Calu3 (cell line): ENCODE measurements at regions not wholly inside any gene's neighbourhood (a gene's known extent, or its start where the extent isn't known, plus 50 kb on each side); places are given as distances from the start of the nearest gene placed in this dataset.
"Not testable (repeated sequence)": the region's sequence is repeated elsewhere in the genome, so short reads cannot be mapped to it uniquely, and the experiment has no call there.

Source experiments
- BruUV-seq: library from RNA; stranded (reverse); fragments of 400-500 nt; replicated peaks from 2 replicates; lab custom pipeline; 2021; lab: Mats Ljungman, UMichigan
- CTCF ChIA-PET: fragments of 300-600 bp; sonication (Branson Sonifier 250); formaldehyde crosslinking; loops from one replicate; lab custom pipeline; 2022; ENCODE audit warnings: antibody characterized with exemption; lab: Charles Lee
- DNase-seq: peaks from one replicate; pipeline ENCODE4 v3.0.0; 2022
- H3K27ac Mint-ChIP-seq: one replicate; pipeline ENCODE4 v1.8.0; 2022; ENCODE audit warnings: mixed read lengths; ENCODE audit not compliant: unreplicated experiment
- H3K27me3 Mint-ChIP-seq: one replicate; pipeline ENCODE4 v1.8.0; 2022; ENCODE audit warnings: mixed read lengths; ENCODE audit not compliant: unreplicated experiment
- H3K36me3 Mint-ChIP-seq: one replicate; pipeline ENCODE4 v1.8.0; 2022; ENCODE audit warnings: mild to moderate bottlenecking, moderate library complexity, mixed read lengths; ENCODE audit not compliant: insufficient read depth, unreplicated experiment
- H3K4me1 Mint-ChIP-seq: one replicate; pipeline ENCODE4 v1.8.0; 2022; ENCODE audit warnings: mild to moderate bottlenecking, low read depth, mixed read lengths; ENCODE audit not compliant: unreplicated experiment
- H3K4me3 Mint-ChIP-seq: one replicate; pipeline ENCODE4 v1.8.0; 2022; ENCODE audit warnings: mild to moderate bottlenecking, low read depth, moderate library complexity, mixed read lengths; ENCODE audit not compliant: unreplicated experiment
- H3K9me3 Mint-ChIP-seq: one replicate; pipeline ENCODE4 v1.8.0; 2022; ENCODE audit warnings: low read depth, mixed read lengths; ENCODE audit not compliant: unreplicated experiment
- intact Hi-C: fragments of 100-400 bp; cut with micrococcal nuclease; formaldehyde crosslinking; loops from one replicate; pipeline ENCODE4 v1.10.0; 2022; ENCODE audit not compliant: unreplicated experiment
- TF ChIP-seq, protein P1 (sequence below): fragments of 200-600 bp; IDR thresholded peaks from one replicate; pipeline ENCODE4 v1.8.0; 2022; ENCODE audit warnings: antibody characterized with exemption; ENCODE audit not compliant: unreplicated experiment

DNA sequence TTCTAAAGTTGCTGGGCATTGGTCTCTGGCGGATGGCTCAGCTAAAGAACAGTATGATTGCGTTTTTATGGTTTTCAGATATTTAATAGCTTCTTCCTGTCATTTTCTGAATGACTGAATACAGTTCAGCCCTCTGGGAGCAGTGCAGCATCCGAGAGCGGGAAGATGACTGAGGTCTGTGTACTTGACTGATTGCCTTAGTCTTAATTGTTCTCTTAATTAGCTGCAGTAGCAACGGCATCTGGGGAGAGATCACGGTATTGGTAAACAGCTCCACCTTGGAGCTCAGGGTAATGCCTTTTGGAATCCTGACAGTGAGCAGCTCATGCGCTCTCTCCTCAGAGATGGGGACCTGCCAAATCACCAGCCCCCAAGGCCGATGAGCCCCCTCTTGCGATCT, 481.4 kb upstream of the SPRED2 start:
- CTCF ChIA-PET = interaction anchor here (0.6 kb wide), 1 partner anchor 34 kb away, joined by 3 read pairs; no protein-coding TSS in a partner anchor
- Mint-ChIP-seq H3K27ac (no peak overlapping the region), H3K36me3 (no peaks in the 10 kb centered on the region), H3K4me1 (no peaks in the 10 kb centered on the region), H3K4me3 (no peak overlapping the region), H3K9me3 (no peaks in the 10 kb centered on the region), H3K27me3 (peaks cover 12% of the 10 kb centered on the region)
- no peak for DNase-seq
- intact Hi-C loops = no loop called here
- TF ChIP-seq, protein P1, sequence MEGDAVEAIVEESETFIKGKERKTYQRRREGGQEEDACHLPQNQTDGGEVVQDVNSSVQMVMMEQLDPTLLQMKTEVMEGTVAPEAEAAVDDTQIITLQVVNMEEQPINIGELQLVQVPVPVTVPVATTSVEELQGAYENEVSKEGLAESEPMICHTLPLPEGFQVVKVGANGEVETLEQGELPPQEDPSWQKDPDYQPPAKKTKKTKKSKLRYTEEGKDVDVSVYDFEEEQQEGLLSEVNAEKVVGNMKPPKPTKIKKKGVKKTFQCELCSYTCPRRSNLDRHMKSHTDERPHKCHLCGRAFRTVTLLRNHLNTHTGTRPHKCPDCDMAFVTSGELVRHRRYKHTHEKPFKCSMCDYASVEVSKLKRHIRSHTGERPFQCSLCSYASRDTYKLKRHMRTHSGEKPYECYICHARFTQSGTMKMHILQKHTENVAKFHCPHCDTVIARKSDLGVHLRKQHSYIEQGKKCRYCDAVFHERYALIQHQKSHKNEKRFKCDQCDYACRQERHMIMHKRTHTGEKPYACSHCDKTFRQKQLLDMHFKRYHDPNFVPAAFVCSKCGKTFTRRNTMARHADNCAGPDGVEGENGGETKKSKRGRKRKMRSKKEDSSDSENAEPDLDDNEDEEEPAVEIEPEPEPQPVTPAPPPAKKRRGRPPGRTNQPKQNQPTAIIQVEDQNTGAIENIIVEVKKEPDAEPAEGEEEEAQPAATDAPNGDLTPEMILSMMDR = no peak
- no TSS peak for BruUV-seq

DNA sequence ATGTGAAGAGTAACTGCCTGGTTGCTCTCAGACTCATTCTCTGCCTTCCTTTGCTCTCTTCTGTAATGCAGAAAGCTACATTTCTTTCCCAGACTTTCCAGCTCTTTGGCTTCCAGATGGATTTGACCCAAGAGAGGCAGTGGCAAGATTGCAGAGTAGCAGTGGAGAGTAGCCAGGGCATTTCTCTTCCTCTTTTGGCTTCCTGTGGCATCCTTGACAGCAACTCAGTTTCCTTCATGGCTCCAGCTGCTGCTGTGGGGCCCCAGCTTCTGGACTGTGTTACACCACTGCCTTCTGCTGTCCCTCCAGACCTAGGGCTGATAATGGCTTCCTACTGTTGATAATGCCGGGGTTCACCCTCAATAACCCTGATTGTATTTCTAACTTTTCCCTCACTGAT, 469.4 kb upstream of the SPRED2 start:
- H3K27ac Mint-ChIP-seq = no peak overlapping the region
- CTCF ChIA-PET = no interaction called here
- no peaks in the 10 kb centered on the region for H3K4me1 Mint-ChIP-seq
- intact Hi-C loops = no loop called here
- H3K9me3 Mint-ChIP-seq = no peaks in the 10 kb centered on the region
- BruUV-seq = no TSS peak
- H3K36me3 Mint-ChIP-seq = no peaks in the 10 kb centered on the region
- no peak overlapping the region for H3K4me3 Mint-ChIP-seq
- DNase-seq = no peak
- peaks cover 20% of the 10 kb centered on the region for H3K27me3 Mint-ChIP-seq
- TF ChIP-seq, protein P1 = no peak

DNA sequence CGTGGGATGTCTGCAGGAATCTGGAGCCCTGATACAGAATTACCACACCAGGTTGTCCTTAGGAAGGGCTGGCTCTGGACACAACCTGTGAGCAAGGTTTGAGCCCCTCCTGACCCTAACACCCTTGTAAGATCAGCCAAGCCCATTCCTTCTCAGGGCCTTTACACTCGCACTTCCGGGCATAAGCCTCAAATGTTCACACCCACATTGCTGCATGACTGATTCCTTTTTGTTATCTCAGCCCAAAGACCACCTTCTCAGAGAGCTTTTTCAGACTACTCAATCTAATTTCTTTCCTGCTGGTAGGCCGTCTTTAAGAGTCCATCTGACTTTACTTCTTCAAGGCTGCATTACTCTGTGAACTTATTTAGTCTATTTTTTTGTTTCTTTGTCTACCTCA, 464.0 kb upstream of the SPRED2 start:
- Mint-ChIP-seq H3K4me3 (no peak overlapping the region), H3K27me3 (peaks cover 38% of the 10 kb centered on the region), H3K36me3 (no peaks in the 10 kb centered on the region), H3K27ac (no peak overlapping the region), H3K9me3 (peaks cover 4% of the 10 kb centered on the region), H3K4me1 (no peaks in the 10 kb centered on the region)
- DNase-seq = no peak
- intact Hi-C loops = no loop called here
- TF ChIP-seq, protein P1 = no peak
- BruUV-seq = no TSS peak
- CTCF ChIA-PET = no interaction called here

DNA sequence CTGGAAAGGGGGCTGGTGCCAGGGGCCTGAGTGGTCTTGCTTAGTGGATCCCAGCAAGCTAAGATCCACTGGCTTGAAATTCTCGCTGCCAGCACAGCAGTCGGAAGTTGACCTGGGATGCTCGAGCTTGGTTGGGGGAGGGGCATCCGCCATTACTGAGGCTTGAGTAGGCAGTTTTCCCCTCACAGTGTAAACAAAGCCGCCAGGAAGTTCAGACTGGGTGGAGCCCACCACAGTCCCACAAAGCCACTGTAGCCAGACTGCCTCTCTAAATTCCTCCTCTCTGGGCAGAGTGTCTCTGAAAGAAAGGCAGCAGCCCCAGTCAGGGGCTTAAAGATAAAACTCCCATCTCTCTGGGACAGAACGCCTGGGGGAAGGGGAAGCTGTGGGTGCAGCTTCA, 457.7 kb upstream of the SPRED2 start:
- H3K27ac Mint-ChIP-seq, H3K36me3 Mint-ChIP-seq, CTCF ChIA-PET, H3K4me3 Mint-ChIP-seq, DNase-seq, H3K9me3 Mint-ChIP-seq, BruUV-seq, H3K4me1 Mint-ChIP-seq, intact Hi-C loops: not testable (repeated sequence)
- peaks cover 28% of the 10 kb centered on the region for H3K27me3 Mint-ChIP-seq

DNA sequence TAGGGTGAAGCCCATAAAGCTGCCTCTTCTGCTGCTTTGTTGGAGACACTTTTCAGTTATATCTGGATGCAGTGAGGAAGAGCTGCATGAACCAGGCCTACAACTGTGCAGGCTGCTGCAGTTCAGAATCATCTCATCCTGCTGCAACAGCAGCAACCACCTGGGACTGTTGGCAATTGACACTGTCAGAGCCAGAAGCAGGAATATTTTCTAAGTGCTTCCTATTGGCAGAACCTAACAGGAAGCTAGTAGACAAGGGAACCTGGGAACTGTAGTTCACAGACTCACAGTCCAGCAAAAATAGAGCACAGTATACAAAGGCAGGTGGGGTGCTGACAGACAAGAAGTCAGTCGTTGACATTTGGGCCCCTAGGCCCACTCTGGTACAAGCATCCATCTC, 452.9 kb upstream of the SPRED2 start:
- TF ChIP-seq, protein P1 = no peak
- CTCF ChIA-PET = no interaction called here

More for the DNA sequence above, 452.9 kb upstream of the SPRED2 start:
- Mint-ChIP-seq H3K36me3 (no peaks in the 10 kb centered on the region), H3K4me3 (no peak overlapping the region), H3K27ac (no peak overlapping the region), H3K27me3 (peaks cover 19% of the 10 kb centered on the region), H3K9me3 (no peaks in the 10 kb centered on the region), H3K4me1 (no peaks in the 10 kb centered on the region)
- no TSS peak for BruUV-seq
- intact Hi-C loops = no loop called here
- DNase-seq = no peak
